ENCODE measurements at regions not wholly inside any gene's neighbourhood (a gene's known extent, or its start where the extent isn't known, plus 50 kb on each side); places are given as distances from the start of the nearest gene placed in this dataset.

DNA sequence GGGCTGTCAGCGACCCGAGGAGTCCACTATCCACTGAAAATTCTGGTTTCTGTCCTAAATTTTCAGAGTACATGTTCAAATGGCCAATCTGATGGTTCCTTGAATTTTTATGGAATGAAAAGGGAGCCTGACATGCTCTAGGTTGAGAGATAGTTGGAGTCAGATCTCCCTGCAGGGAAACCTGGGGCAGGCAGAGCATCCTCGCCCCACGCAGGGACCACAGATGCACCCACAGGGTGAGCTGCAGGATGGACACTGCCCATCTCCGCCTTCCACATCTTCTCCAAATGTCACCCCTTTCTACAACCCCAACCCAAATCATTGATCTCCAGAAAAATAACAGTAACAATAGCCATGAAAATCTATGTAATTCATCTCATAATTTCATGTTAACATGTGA, 114.2 kb upstream of the IGLL5 start:
- TF ChIP-seq CTCF (IDR thresholded peaks at IDR 0.05) (no peak), ZFX (IDR thresholded peaks at IDR 0.05; ENCODE audit: borderline replicate concordance) (no peak)
